ENCODE measurements at regions not wholly inside any gene's neighbourhood (a gene's known extent, or its start where the extent isn't known, plus 50 kb on each side); places are given as distances from the start of the nearest gene placed in this dataset.

DNA sequence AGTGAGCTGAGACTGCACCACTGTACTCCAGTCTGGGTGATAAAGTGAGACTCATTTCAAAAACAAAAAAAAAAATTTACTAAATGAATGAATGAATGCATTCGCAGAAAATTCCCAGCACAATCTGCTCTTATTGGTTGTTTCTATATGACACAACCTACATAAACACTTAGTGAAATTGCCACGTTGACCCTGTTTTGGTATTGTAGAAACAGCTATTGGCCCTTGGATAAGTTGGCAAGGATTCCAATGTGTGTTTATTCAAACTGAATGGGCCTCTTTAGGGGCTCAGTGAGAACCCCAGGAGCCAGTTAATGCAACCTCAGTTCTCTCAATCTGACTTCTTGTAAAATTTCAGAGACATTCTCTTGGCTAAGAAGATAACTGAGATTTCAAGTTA, 66.0 kb downstream of the HHEX start:
- TF ChIP-seq CTCF (IDR thresholded peaks at IDR 0.05; ENCODE audit: poor library complexity) (no peak), EZH2 (IDR thresholded peaks at IDR 0.05; ENCODE audit: borderline replicate concordance) (no peak)
